Transverse colon (tissue), 4 donors: ENCODE measurements at regions not wholly inside any gene's neighbourhood (a gene's known extent, or its start where the extent isn't known, plus 50 kb on each side); places are given as distances from the start of the nearest gene placed in this dataset.

ENCODE experiments used
- CTCF ChIP-seq, 5 experiments: fragments of 200-600 bp in 3 of 5; fragments of 450-650 bp in 2 of 5; sonication (generic) in 3 of 5; IDR thresholded peaks; 1 replicate in 2 of 5; 2 replicates in 3 of 5; pipeline ENCODE4 v1.5.1; 2016 to 2017; ENCODE audit warnings: antibody characterized with exemption in 5 of 5, inconsistent platforms in 3 of 5, mild to moderate bottlenecking in 2 of 5, moderate library complexity in 1 of 5
- POLR2A ChIP-seq: fragments of 450-650 bp; IDR thresholded peaks from one replicate; pipeline ENCODE4 v1.6.1; 2016; ENCODE audit warnings: antibody characterized with exemption, mild to moderate bottlenecking, moderate library complexity
- POLR2AphosphoS5 ChIP-seq, 3 donors: sonication (generic); formaldehyde crosslinking; IDR thresholded peaks; one replicate each; pipeline ENCODE4 v1.6.1; 2016; ENCODE audit warnings: antibody characterized with exemption in 3 of 3

GRCh38 chr16:86093801-86094750 is 195.1 kb downstream of the IRF8 start:
- TF ChIP-seq POLR2A (no peak), CTCF (IDR thresholded peaks at IDR 0.05) (no peak), POLR2AphosphoS5 (IDR thresholded peaks at IDR 0.05) (no peak)
